GM23338 (cell line): ENCODE measurements at regions not wholly inside any gene's neighbourhood (a gene's known extent, or its start where the extent isn't known, plus 50 kb on each side); places are given as distances from the start of the nearest gene placed in this dataset.

Source experiments
- ATAC-seq: fragments of 200-7000 bp; cut with Tn5 transposase; 3 replicates; pipeline ENCODE4 v1.9.1; 2020
- DNase-seq: peaks from one replicate; pipeline ENCODE4 v3.0.0-alpha.2; 2015; ENCODE audit warnings: low spot score
- H2AFZ ChIP-seq: fragments of 200-600 bp; sonication (generic); 2 replicates; pipeline ENCODE4 v1.8.0; 2016; ENCODE audit warnings: antibody characterized with exemption, mild to moderate bottlenecking, moderate library complexity
- H3F3A ChIP-seq: fragments of 200-600 bp; sonication (generic); replicated peaks from 2 replicates; pipeline ENCODE4 v1.8.0; 2017; ENCODE audit warnings: antibody characterized with exemption, mixed run types, low read depth
- H3K27ac ChIP-seq: fragments of 200-600 bp; sonication (generic); 2 replicates; pipeline ENCODE4 v1.6.1; 2016; ENCODE audit warnings: low read depth
- H3K27me3 ChIP-seq: fragments of 200-600 bp; sonication (generic); 2 replicates; pipeline ENCODE4 v1.8.0; 2016; ENCODE audit warnings: mild to moderate bottlenecking, mixed run types, moderate library complexity; ENCODE audit not compliant: insufficient read depth
- H3K36me3 ChIP-seq: fragments of 200-600 bp; sonication (generic); 2 replicates; pipeline ENCODE4 v1.8.0; 2016; ENCODE audit warnings: mild to moderate bottlenecking; ENCODE audit not compliant: insufficient read depth
- H3K4me1 ChIP-seq: fragments of 200-600 bp; sonication (generic); 2 replicates; pipeline ENCODE4 v1.8.0; 2016; ENCODE audit warnings: mild to moderate bottlenecking, moderate library complexity; ENCODE audit not compliant: insufficient read depth
- H3K4me2 ChIP-seq: fragments of 200-600 bp; sonication (generic); 2 replicates; pipeline ENCODE4 v1.7.1; 2017; ENCODE audit warnings: mixed run types
- H3K4me3 ChIP-seq: fragments of 200-600 bp; sonication (generic); 2 replicates; pipeline ENCODE4 v1.6.1; 2016; ENCODE audit warnings: mixed run types
- H3K79me2 ChIP-seq: fragments of 200-600 bp; sonication (generic); replicated peaks from 2 replicates; pipeline ENCODE4 v1.8.0; 2017; ENCODE audit warnings: mild to moderate bottlenecking; ENCODE audit not compliant: insufficient read depth
- H3K9me2 ChIP-seq: fragments of 200-600 bp; sonication (generic); 2 replicates; pipeline ENCODE4 v1.8.0; 2017; ENCODE audit not compliant: insufficient read depth
- H4K20me1 ChIP-seq: fragments of 200-600 bp; sonication (generic); replicated peaks from 2 replicates; pipeline ENCODE4 v1.8.0; 2017; ENCODE audit warnings: mild to moderate bottlenecking; ENCODE audit not compliant: insufficient read depth
- H3K27ac Mint-ChIP-seq: 2 replicates; pipeline ENCODE4 v1.8.0; 2020; ENCODE audit warnings: inconsistent platforms, mild to moderate bottlenecking, moderate library complexity, mixed read lengths
- H3K27me3 Mint-ChIP-seq: 3 replicates; pipeline ENCODE4 v1.8.0; 2022; ENCODE audit warnings: low read depth, mild to moderate bottlenecking, moderate library complexity, mixed read lengths, inconsistent platforms; ENCODE audit not compliant: insufficient read depth, poor library complexity
- H3K36me3 Mint-ChIP-seq: 3 replicates; pipeline ENCODE4 v1.8.0; 2021; ENCODE audit warnings: low read depth, mild to moderate bottlenecking, inconsistent platforms, moderate library complexity, mixed read lengths
- H3K4me1 Mint-ChIP-seq: 3 replicates; pipeline ENCODE4 v1.8.0; 2020; ENCODE audit warnings: mild to moderate bottlenecking, inconsistent platforms, mixed read lengths
- H3K4me3 Mint-ChIP-seq: 3 replicates; pipeline ENCODE4 v1.8.0; 2021; ENCODE audit warnings: moderate library complexity, mild to moderate bottlenecking, inconsistent platforms, mixed read lengths
- H3K9me3 Mint-ChIP-seq: 3 replicates; pipeline ENCODE4 v1.8.0; 2020; ENCODE audit warnings: moderate library complexity, mild to moderate bottlenecking, inconsistent platforms, mixed read lengths
- CREB1 ChIP-seq: fragments of 250-450 bp; sonication (Bioruptor Pico); IDR thresholded peaks from 2 replicates; pipeline ENCODE4 v1.5.0; 2020; ENCODE audit warnings: low read depth, mild to moderate bottlenecking, moderate library complexity
- CTCF ChIP-seq, 2 experiments: fragments of 200-600 bp in 1 of 2; sonication (generic) in 1 of 2; conservative IDR thresholded peaks; 2 replicates each; pipeline versions ENCODE4 v1.5.1 to v1.6.1; 2016 to 2017; ENCODE audit warnings: antibody characterized with exemption in 2 of 2, low read depth in 2 of 2, mild to moderate bottlenecking in 2 of 2, moderate library complexity in 1 of 2
- EZH2 ChIP-seq: fragments of 200-600 bp; sonication (generic); IDR thresholded peaks from one replicate; pipeline ENCODE4 v1.8.0; 2017; ENCODE audit warnings: antibody characterized with exemption, mild to moderate bottlenecking, low read depth; ENCODE audit not compliant: unreplicated experiment
- EZH2phosphoT487 ChIP-seq: fragments of 200-600 bp; sonication (generic); IDR thresholded peaks from one replicate; pipeline ENCODE4 v1.8.1; 2018; ENCODE audit warnings: antibody characterized with exemption; ENCODE audit not compliant: unreplicated experiment
- JUNB ChIP-seq: IDR thresholded peaks from one replicate; pipeline ENCODE4 v1.6.1; 2016; ENCODE audit warnings: antibody characterized with exemption; ENCODE audit not compliant: unreplicated experiment
- NANOG ChIP-seq: IDR thresholded peaks from 2 replicates; pipeline ENCODE4 v1.6.1; 2016; ENCODE audit warnings: antibody characterized with exemption, borderline replicate concordance
- POLR2AphosphoS5 ChIP-seq: IDR thresholded peaks from 2 replicates; pipeline ENCODE4 v1.6.1; 2016; ENCODE audit warnings: antibody characterized with exemption, low read depth
- REST ChIP-seq: IDR thresholded peaks from one replicate; pipeline ENCODE4 v1.6.1; 2018; ENCODE audit warnings: antibody characterized with exemption; ENCODE audit not compliant: unreplicated experiment
- STAT1 ChIP-seq: IDR thresholded peaks from one replicate; pipeline ENCODE4 v1.6.1; 2016; ENCODE audit warnings: antibody characterized with exemption; ENCODE audit not compliant: unreplicated experiment
- ZNF331 ChIP-seq: fragments of 250-450 bp; sonication (Bioruptor Pico); IDR thresholded peaks from 2 replicates; pipeline ENCODE4 v1.5.0; 2020; ENCODE audit warnings: low read depth, mild to moderate bottlenecking, moderate library complexity
- TF ChIP-seq, protein P1 (sequence below): IDR thresholded peaks from 2 replicates; pipeline ENCODE4 v1.6.1; 2016; ENCODE audit warnings: antibody characterized with exemption
- TF ChIP-seq, protein P2 (sequence below): fragments of 250-450 bp; sonication (Bioruptor Pico); IDR thresholded peaks from 2 replicates; pipeline ENCODE4 v1.5.0; 2020; ENCODE audit warnings: mild to moderate bottlenecking, moderate library complexity

DNA sequence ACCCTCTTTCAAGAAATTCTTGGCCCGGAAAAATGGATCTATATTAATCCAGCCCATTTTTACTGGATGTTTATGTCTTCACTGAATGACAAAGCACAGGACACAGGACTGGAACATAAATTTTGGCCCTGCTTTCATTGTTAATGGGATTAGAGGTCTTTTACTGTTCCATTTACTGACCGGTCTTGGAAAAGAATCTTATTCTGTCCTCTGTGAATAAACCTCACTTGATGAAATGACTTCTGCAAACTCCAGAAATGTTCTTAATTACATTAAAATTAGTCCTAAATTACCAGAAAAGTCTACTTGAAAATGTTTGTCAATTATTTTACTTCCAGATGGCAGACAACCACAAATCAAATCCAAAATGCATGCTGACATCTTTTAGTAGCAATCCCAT lies 79.3 kb upstream of the SLC24A5 start:
- TF ChIP-seq REST: no peak
- no peak for TF ChIP-seq CREB1 (CRISPR knock-in tag)
- TF ChIP-seq POLR2AphosphoS5: no peak
- TF ChIP-seq JUNB: no peak
- no peak for TF ChIP-seq ZNF331 (CRISPR knock-in tag)
- TF ChIP-seq EZH2phosphoT487: no peak
- TF ChIP-seq NANOG: no peak
- TF ChIP-seq, protein P1, sequence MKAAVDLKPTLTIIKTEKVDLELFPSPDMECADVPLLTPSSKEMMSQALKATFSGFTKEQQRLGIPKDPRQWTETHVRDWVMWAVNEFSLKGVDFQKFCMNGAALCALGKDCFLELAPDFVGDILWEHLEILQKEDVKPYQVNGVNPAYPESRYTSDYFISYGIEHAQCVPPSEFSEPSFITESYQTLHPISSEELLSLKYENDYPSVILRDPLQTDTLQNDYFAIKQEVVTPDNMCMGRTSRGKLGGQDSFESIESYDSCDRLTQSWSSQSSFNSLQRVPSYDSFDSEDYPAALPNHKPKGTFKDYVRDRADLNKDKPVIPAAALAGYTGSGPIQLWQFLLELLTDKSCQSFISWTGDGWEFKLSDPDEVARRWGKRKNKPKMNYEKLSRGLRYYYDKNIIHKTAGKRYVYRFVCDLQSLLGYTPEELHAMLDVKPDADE: no peak
- no peak for TF ChIP-seq CTCF (conservative IDR thresholded peaks at IDR 0.05; ENCODE audit: low read depth in 2 of 2)
- no peak for TF ChIP-seq EZH2
- no peak for TF ChIP-seq STAT1
- TF ChIP-seq, protein P2, sequence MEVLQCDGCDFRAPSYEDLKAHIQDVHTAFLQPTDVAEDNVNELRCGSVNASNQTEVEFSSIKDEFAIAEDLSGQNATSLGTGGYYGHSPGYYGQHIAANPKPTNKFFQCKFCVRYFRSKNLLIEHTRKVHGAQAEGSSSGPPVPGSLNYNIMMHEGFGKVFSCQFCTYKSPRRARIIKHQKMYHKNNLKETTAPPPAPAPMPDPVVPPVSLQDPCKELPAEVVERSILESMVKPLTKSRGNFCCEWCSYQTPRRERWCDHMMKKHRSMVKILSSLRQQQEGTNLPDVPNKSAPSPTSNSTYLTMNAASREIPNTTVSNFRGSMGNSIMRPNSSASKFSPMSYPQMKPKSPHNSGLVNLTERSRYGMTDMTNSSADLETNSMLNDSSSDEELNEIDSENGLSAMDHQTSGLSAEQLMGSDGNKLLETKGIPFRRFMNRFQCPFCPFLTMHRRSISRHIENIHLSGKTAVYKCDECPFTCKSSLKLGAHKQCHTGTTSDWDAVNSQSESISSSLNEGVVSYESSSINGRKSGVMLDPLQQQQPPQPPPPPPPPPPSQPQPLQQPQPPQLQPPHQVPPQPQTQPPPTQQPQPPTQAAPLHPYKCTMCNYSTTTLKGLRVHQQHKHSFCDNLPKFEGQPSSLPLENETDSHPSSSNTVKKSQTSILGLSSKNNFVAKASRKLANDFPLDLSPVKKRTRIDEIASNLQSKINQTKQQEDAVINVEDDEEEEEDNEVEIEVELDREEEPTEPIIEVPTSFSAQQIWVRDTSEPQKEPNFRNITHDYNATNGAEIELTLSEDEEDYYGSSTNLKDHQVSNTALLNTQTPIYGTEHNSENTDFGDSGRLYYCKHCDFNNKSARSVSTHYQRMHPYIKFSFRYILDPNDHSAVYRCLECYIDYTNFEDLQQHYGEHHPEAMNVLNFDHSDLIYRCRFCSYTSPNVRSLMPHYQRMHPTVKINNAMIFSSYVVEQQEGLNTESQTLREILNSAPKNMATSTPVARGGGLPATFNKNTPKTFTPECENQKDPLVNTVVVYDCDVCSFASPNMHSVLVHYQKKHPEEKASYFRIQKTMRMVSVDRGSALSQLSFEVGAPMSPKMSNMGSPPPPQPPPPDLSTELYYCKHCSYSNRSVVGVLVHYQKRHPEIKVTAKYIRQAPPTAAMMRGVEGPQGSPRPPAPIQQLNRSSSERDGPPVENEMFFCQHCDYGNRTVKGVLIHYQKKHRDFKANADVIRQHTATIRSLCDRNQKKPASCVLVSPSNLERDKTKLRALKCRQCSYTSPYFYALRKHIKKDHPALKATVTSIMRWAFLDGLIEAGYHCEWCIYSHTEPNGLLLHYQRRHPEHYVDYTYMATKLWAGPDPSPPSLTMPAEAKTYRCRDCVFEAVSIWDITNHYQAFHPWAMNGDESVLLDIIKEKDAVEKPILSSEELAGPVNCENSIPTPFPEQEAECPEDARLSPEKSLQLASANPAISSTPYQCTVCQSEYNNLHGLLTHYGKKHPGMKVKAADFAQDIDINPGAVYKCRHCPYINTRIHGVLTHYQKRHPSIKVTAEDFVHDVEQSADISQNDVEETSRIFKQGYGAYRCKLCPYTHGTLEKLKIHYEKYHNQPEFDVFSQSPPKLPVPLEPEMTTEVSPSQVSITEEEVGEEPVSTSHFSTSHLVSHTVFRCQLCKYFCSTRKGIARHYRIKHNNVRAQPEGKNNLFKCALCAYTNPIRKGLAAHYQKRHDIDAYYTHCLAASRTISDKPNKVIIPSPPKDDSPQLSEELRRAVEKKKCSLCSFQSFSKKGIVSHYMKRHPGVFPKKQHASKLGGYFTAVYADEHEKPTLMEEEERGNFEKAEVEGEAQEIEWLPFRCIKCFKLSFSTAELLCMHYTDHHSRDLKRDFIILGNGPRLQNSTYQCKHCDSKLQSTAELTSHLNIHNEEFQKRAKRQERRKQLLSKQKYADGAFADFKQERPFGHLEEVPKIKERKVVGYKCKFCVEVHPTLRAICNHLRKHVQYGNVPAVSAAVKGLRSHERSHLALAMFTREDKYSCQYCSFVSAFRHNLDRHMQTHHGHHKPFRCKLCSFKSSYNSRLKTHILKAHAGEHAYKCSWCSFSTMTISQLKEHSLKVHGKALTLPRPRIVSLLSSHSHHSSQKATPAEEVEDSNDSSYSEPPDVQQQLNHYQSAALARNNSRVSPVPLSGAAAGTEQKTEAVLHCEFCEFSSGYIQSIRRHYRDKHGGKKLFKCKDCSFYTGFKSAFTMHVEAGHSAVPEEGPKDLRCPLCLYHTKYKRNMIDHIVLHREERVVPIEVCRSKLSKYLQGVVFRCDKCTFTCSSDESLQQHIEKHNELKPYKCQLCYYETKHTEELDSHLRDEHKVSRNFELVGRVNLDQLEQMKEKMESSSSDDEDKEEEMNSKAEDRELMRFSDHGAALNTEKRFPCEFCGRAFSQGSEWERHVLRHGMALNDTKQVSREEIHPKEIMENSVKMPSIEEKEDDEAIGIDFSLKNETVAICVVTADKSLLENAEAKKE (CRISPR knock-in tag): no peak
- H3K4me1 Mint-ChIP-seq: peaks cover 22% of the 10 kb centered on the region

More for the DNA sequence above, 79.3 kb upstream of the SLC24A5 start:
- no peak overlapping the region for H3K27ac ChIP-seq
- H3K4me1 ChIP-seq: peaks cover 19% of the 10 kb centered on the region
- H4K20me1 ChIP-seq: no peaks in the 10 kb centered on the region
- Mint-ChIP-seq H3K36me3 (peaks cover 6% of the 10 kb centered on the region; the same call in 1 of the 3 replicates), H3K27ac (no peak overlapping the region), H3K9me3 (no peaks in the 10 kb centered on the region; the same call in 2 of the 3 replicates), H3K4me3 (no peak overlapping the region), H3K27me3 (peaks cover 1% of the 10 kb centered on the region)
- no peaks in the 10 kb centered on the region for H3K27me3 ChIP-seq
- no peak for DNase-seq
- no peak for ATAC-seq
- H3F3A ChIP-seq: peaks cover 5% of the 10 kb centered on the region; the same call in 1 of the 2 replicates
- H3K4me3 ChIP-seq: no peak overlapping the region
- H3K36me3 ChIP-seq: no peaks in the 10 kb centered on the region
- H3K4me2 ChIP-seq: no peak overlapping the region
- no peak overlapping the region for H2AFZ ChIP-seq
- peaks cover 21% of the 10 kb centered on the region for H3K9me2 ChIP-seq
- H3K79me2 ChIP-seq: no peaks in the 10 kb centered on the region
